ENCODE measurements at regions not wholly inside any gene's neighbourhood (a gene's known extent, or its start where the extent isn't known, plus 50 kb on each side); places are given as distances from the start of the nearest gene placed in this dataset.

DNA sequence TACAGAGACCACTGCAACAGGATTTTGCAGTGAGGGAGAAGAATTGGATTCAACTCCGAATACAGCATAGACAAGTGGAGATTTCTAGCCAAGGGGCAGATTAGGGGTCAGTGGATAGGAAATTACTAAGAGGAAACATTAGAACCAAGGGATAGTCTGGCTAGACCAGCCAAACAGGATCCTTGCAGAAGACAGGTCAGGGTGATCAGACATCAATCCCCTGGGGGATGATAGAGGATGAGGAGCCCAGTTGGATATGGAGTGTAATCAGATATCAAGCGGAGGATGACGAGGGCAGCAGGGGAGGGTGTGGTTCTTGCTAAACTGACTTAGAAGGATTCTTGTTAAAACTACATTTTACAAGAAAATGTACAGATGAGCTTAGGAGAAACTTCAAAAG, 424.4 kb downstream of the DAD1 start:
- TF ChIP-seq, protein P1, sequence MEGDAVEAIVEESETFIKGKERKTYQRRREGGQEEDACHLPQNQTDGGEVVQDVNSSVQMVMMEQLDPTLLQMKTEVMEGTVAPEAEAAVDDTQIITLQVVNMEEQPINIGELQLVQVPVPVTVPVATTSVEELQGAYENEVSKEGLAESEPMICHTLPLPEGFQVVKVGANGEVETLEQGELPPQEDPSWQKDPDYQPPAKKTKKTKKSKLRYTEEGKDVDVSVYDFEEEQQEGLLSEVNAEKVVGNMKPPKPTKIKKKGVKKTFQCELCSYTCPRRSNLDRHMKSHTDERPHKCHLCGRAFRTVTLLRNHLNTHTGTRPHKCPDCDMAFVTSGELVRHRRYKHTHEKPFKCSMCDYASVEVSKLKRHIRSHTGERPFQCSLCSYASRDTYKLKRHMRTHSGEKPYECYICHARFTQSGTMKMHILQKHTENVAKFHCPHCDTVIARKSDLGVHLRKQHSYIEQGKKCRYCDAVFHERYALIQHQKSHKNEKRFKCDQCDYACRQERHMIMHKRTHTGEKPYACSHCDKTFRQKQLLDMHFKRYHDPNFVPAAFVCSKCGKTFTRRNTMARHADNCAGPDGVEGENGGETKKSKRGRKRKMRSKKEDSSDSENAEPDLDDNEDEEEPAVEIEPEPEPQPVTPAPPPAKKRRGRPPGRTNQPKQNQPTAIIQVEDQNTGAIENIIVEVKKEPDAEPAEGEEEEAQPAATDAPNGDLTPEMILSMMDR (conservative IDR thresholded peaks at IDR 0.05), result no peak
- TF ChIP-seq EZH2 (IDR thresholded peaks at IDR 0.05; ENCODE audit: low read depth), result no peak

Measured in PC-9 (cell line).